ENCODE measurements at regions not wholly inside any gene's neighbourhood (a gene's known extent, or its start where the extent isn't known, plus 50 kb on each side); places are given as distances from the start of the nearest gene placed in this dataset.
A peak's percentile ranks its signal among the peaks of the same experiment; 100 is the strongest.

DNA sequence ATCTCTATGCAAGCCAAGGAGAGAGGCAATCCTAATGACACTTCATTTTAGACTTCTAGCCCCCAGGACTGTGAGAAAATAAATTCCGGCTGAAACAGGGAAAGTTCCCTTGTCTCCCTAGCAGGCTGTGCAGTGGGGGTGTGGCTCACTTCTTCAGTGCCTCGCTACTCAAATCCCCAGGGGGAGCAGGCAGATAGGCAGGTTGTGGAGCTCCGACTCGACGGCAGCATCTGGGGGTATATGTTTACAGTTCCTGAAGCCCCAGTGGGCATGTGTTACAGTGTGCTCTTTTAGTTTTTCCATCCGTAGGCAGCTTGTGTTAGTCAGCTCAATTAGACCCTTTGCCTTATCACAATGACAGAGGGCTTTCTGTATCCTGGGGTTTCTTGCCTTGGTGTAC lies 836.5 kb downstream of the PDCD6IP start:
- intact Hi-C loops (cut with DNase I), result no loop called here
- no peak overlapping the region for H3K4me3 ChIP-seq
- ATAC-seq (no peak), DNase-seq (peak in 1 of 4 donors; percentile 33)
- H3K27me3 ChIP-seq, result no peaks in the 10 kb centered on the region
- TF ChIP-seq, protein P1, sequence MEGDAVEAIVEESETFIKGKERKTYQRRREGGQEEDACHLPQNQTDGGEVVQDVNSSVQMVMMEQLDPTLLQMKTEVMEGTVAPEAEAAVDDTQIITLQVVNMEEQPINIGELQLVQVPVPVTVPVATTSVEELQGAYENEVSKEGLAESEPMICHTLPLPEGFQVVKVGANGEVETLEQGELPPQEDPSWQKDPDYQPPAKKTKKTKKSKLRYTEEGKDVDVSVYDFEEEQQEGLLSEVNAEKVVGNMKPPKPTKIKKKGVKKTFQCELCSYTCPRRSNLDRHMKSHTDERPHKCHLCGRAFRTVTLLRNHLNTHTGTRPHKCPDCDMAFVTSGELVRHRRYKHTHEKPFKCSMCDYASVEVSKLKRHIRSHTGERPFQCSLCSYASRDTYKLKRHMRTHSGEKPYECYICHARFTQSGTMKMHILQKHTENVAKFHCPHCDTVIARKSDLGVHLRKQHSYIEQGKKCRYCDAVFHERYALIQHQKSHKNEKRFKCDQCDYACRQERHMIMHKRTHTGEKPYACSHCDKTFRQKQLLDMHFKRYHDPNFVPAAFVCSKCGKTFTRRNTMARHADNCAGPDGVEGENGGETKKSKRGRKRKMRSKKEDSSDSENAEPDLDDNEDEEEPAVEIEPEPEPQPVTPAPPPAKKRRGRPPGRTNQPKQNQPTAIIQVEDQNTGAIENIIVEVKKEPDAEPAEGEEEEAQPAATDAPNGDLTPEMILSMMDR (IDR thresholded peaks at IDR 0.05), result no peak
- no peaks in the 10 kb centered on the region for H3K4me1 ChIP-seq
- H3K27ac ChIP-seq, result no peak overlapping the region
- peaks cover 0 to 3% of the 10 kb centered on the region in 2 donors for H3K9me3 ChIP-seq
- no peaks in the 10 kb centered on the region for H3K36me3 ChIP-seq

DNA sequence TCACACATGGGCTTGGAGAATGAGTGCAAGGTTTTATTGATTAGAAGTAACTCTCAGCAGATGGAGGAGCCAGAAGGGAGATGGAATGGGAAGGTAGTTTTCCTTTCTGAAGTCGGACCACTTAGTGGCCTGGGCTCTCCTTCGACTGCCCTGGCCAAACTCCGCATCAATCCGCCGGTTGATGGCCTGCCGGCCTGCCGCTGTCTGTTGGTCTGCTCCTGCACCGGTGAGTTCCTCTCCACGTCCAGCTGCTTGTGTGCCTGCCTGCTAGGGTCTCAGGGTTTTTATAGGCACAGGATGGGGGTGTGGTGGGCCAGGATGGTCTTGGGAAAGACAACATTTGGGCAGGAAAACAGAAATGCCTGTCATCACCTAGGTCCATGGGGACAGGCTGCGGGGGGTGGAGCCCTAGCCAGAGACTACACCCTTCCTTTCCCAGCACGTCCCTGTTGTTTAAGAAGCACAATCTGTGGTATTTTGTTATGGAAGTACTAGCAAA lies 837.0 kb downstream of the PDCD6IP start:
- no peak overlapping the region for H3K27ac ChIP-seq
- H3K36me3 ChIP-seq, result no peaks in the 10 kb centered on the region
- H3K4me3 ChIP-seq, result no peak overlapping the region
- intact Hi-C loops (cut with DNase I), result no loop called here
- no peaks in the 10 kb centered on the region for H3K4me1 ChIP-seq
- ATAC-seq (no peak), DNase-seq (peak in 1 of 4 donors; percentile 35)
- TF ChIP-seq, protein P1 (IDR thresholded peaks at IDR 0.05), result no peak
- peaks cover 0 to 3% of the 10 kb centered on the region in 2 donors for H3K9me3 ChIP-seq
- no peaks in the 10 kb centered on the region for H3K27me3 ChIP-seq

DNA sequence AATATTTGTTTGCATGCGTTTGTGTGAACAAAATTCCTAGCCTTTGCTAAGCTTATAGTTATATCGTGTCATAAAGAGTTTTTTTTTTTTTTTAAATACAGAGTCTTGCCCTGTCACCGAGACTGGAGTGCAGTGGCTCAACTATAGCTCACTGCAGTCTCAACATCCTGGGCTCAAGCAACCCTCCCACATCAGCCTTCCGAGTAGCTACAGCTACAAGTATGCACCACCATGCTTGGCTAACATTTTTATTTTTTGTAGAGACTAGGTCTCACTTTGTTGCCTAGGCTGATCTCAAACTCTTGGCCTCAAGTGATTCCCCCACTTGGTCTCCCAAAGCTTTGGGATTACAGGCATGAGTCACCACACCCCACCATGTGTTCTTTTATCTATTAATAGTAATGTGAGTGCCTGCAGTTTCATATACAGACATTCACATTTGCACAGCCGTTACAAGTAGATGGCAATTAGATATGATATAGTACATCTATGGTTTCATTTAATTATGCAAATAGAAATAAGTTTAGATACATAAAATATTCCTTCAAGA lies 848.6 kb downstream of the PDCD6IP start:
- no peak for ATAC-seq
- Histone ChIP-seq H3K27ac (no peak overlapping the region), H3K36me3 (no peaks in the 10 kb centered on the region), H3K4me3 (no peak overlapping the region), H3K27me3 (no peaks in the 10 kb centered on the region), H3K4me1 (no peaks in the 10 kb centered on the region), H3K9me3 (peaks cover 0 to 3% of the 10 kb centered on the region in 2 donors)
- DNase-seq, result no peak
- intact Hi-C loops (cut with DNase I), result no loop called here
- TF ChIP-seq, protein P1 (IDR thresholded peaks at IDR 0.05), result no peak

DNA sequence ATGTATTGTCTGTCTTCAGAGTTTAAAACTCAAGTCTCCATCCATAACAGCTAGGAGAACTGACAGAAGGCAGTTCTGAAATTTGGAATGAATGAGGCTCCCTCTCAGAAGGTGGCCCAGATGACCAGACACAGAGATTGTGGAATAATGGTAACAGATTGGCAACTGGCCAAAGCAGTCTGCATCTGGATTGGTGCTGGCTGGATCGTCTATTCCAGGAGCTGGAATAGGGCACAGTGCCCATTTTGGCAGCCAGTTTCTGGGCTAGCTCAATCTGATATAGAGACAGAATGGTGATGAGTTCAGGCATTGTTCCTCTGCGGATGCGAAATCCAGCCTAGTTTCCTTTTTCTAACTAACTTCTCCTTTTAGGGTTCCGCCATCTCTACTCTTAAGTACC lies 851.7 kb downstream of the PDCD6IP start:
- Histone ChIP-seq H3K27me3 (no peaks in the 10 kb centered on the region), H3K27ac (no peak overlapping the region), H3K36me3 (no peaks in the 10 kb centered on the region), H3K4me3 (no peak overlapping the region), H3K9me3 (peaks cover 0 to 1% of the 10 kb centered on the region in 2 donors), H3K4me1 (no peaks in the 10 kb centered on the region)
- ATAC-seq (no peak), DNase-seq (no peak)
- TF ChIP-seq, protein P1 (IDR thresholded peaks at IDR 0.05), result no peak
- intact Hi-C loops (cut with DNase I), result no loop called here

DNA sequence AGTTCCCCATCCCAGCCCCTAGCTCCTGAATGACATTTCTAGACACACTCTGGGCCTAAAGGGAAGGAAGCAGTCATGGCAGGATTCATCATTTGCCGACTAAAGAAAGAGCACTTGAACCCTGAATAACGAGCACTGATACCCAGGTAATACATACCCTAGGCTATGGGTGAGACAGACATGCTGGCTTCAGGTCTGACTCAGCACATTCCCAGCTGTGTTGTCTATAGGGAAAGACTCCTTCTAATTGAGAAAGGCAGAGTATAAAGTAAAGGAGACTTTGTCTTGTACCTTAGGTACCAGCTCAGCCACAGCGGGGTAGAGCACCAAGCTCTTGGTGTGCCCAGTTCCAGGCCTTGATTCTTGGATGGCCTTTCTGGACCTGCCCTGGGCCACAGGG lies 870.5 kb downstream of the PDCD6IP start:
- no peaks in the 10 kb centered on the region for H3K36me3 ChIP-seq
- ATAC-seq, result no peak
- TF ChIP-seq, protein P1 (IDR thresholded peaks at IDR 0.05), result no peak
- H3K27me3 ChIP-seq, result no peaks in the 10 kb centered on the region
- no peak overlapping the region for H3K4me3 ChIP-seq
- H3K4me1 ChIP-seq, result no peaks in the 10 kb centered on the region
- intact Hi-C loops (cut with DNase I), result no loop called here
- no peaks in the 10 kb centered on the region for H3K9me3 ChIP-seq
- H3K27ac ChIP-seq, result no peak overlapping the region
- DNase-seq, result no peak

Measured in left lung (tissue), 4 donors.